ENCODE measurements at regions not wholly inside any gene's neighbourhood (a gene's known extent, or its start where the extent isn't known, plus 50 kb on each side); places are given as distances from the start of the nearest gene placed in this dataset.

DNA sequence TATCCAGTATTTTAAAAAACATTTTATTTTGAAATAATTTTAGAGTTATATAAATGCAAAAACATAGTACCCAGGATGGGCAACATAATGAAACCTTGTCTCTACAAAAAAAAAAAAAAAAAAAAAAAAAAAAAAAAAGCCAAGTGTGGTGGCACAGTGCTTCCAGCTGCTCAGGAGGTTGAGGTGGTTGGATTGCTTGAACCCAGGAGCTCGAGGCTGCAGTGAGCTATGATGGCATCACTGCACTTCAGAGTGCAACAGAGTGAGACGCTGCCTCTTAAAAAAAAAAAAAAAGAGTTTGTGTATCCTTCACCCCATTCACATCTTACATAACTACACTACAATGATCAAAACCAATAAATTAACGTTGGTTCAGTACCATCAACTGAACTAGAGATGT is 115.6 kb upstream of the KIF26B start:
- Mint-ChIP-seq H3K4me1 (peaks cover 18% of the 10 kb centered on the region), H3K27ac (peak overlapping the region; percentile 8), H3K36me3 (peaks cover 5% of the 10 kb centered on the region), H3K9me3 (peaks cover 4% of the 10 kb centered on the region), H3K27me3 (ENCODE audit: low read depth) (no peaks in the 10 kb centered on the region), H3K4me3 (no peak overlapping the region)
- TF ChIP-seq, protein P1, sequence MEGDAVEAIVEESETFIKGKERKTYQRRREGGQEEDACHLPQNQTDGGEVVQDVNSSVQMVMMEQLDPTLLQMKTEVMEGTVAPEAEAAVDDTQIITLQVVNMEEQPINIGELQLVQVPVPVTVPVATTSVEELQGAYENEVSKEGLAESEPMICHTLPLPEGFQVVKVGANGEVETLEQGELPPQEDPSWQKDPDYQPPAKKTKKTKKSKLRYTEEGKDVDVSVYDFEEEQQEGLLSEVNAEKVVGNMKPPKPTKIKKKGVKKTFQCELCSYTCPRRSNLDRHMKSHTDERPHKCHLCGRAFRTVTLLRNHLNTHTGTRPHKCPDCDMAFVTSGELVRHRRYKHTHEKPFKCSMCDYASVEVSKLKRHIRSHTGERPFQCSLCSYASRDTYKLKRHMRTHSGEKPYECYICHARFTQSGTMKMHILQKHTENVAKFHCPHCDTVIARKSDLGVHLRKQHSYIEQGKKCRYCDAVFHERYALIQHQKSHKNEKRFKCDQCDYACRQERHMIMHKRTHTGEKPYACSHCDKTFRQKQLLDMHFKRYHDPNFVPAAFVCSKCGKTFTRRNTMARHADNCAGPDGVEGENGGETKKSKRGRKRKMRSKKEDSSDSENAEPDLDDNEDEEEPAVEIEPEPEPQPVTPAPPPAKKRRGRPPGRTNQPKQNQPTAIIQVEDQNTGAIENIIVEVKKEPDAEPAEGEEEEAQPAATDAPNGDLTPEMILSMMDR (IDR thresholded peaks at IDR 0.05; ENCODE audit: unreplicated experiment) = no peak
- no peak for DNase-seq (ENCODE audit: low spot score in 2 of 2, unreplicated experiment in 2 of 2)

DNA sequence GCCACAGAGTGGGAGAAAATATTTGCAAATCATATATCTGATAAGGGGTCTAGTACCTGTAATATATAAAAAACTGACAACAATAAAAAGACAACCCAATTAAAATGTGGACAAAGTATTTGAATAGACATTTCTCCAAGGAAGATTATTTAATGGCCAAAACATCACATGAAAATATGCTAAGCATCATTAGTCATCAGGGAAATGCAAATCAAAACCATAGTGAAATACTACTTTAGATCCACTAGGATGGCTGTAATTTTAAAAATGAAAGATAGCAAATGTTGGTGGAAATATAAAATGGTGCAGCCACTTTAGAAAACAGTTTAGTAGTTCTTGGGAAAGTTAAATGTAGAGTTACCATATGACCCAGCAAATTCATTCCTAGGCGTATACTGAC is 118.7 kb upstream of the KIF26B start:
- DNase-seq (ENCODE audit: low spot score in 2 of 2, unreplicated experiment in 2 of 2) = no peak
- TF ChIP-seq, protein P1 (IDR thresholded peaks at IDR 0.05; ENCODE audit: unreplicated experiment) = no peak
- Mint-ChIP-seq H3K27ac (no peak overlapping the region), H3K27me3 (ENCODE audit: low read depth) (no peaks in the 10 kb centered on the region), H3K4me1 (peaks cover 3% of the 10 kb centered on the region), H3K9me3 (peaks cover 4% of the 10 kb centered on the region), H3K36me3 (peaks cover 5% of the 10 kb centered on the region), H3K4me3 (no peak overlapping the region)

DNA sequence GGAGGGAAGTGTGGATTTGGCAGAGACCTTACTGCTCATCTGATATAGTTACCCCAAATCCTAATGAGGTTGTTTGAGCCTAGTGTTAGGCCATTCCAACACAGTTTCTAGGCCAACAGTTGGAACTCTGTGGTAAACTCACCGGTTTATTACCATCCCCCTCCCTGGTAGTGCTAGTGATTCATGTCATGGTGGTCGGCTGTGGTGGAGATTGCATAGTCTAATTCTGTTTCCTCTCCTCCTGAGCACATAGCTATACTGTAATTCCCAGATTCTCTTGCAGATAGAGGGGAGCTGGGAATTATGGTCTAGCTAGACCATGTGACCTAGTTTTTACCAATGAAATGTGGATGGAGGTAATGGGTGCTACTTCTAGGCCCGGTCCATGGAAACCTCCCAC is 123.7 kb upstream of the KIF26B start:
- TF ChIP-seq, protein P1 (IDR thresholded peaks at IDR 0.05; ENCODE audit: unreplicated experiment) = no peak

DNA sequence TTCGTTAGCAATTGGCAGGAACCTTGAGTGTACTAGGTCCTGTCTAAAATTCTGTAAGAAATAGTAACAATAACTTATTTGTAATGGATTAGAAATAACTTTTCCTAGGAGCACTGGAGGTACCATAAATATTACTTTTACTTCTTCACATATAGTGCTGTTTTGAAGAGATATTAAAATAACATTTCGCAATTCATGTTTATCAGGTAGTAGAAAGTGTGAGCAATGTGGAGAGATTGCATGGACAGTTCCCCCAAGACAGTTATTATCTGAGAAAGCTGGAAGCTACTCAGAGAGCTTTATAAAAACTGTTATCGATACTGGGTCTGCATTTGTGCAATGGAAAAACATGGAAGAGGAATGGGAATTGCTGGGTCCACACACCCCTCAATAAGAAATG is 128.5 kb upstream of the KIF26B start:
- DNase-seq (ENCODE audit: low spot score in 2 of 2, unreplicated experiment in 2 of 2) = no peak
- H3K27me3 Mint-ChIP-seq (ENCODE audit: low read depth) = no peaks in the 10 kb centered on the region
- H3K9me3 Mint-ChIP-seq = no peaks in the 10 kb centered on the region
- peaks cover 12% of the 10 kb centered on the region for H3K4me1 Mint-ChIP-seq
- peaks cover 13% of the 10 kb centered on the region for H3K36me3 Mint-ChIP-seq
- TF ChIP-seq, protein P1 (IDR thresholded peaks at IDR 0.05; ENCODE audit: unreplicated experiment) = no peak
- no peak overlapping the region for H3K4me3 Mint-ChIP-seq
- no peak overlapping the region for H3K27ac Mint-ChIP-seq

More for the DNA sequence above, 123.7 kb upstream of the KIF26B start:
- H3K27ac Mint-ChIP-seq = no peak overlapping the region
- H3K4me1 Mint-ChIP-seq = peaks cover 12% of the 10 kb centered on the region
- H3K9me3 Mint-ChIP-seq = no peaks in the 10 kb centered on the region
- no peaks in the 10 kb centered on the region for H3K36me3 Mint-ChIP-seq
- no peak overlapping the region for H3K4me3 Mint-ChIP-seq
- H3K27me3 Mint-ChIP-seq (ENCODE audit: low read depth) = no peaks in the 10 kb centered on the region
- DNase-seq (ENCODE audit: low spot score in 2 of 2, unreplicated experiment in 2 of 2) = no peak

DNA sequence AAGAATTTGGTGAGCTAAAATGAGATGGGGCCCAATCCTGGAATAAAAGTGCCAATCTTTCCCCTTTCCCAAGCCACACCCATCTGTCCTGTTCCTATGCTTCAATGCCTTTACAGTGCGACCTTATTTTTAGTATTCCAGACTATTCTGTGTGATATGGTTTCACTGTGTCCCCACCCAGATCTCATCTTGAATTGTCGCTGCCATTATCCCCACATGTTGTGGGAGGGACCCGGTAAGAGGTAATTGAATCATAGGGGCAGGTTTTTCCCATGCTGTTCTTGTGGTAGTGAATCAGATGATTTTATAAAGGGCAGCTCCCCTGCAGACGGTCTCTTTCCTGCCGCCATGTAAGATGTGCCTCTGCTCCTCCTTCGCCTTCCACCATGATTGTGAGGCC is 129.3 kb upstream of the KIF26B start:
- Mint-ChIP-seq H3K36me3 (peaks cover 13% of the 10 kb centered on the region), H3K9me3 (no peaks in the 10 kb centered on the region), H3K4me3 (no peak overlapping the region), H3K27me3 (ENCODE audit: low read depth) (no peaks in the 10 kb centered on the region), H3K4me1 (peaks cover 12% of the 10 kb centered on the region), H3K27ac (no peak overlapping the region)
- DNase-seq (ENCODE audit: low spot score in 2 of 2, unreplicated experiment in 2 of 2) = no peak
- TF ChIP-seq, protein P1 (IDR thresholded peaks at IDR 0.05; ENCODE audit: unreplicated experiment) = no peak

DNA sequence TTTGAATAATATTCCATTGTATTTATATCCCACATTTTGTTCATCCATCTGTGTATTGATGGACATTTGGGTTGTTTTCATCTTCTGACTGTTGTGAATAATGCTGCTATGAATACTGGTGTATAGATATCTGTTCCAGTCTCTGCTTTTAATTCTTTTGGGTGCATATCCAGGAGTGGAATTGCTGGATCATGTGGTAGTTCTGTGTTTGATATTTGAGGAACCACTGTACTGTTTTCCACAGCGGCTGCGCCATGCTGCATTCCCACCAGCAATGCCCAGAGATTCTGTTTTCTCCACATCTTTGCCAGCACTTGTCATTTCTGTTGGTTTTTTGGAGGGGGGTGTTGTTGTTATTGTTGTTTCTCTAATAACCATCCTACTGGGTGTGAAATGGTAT is 131.6 kb upstream of the KIF26B start:
- DNase-seq (ENCODE audit: low spot score in 2 of 2, unreplicated experiment in 2 of 2) = no peak
- Mint-ChIP-seq H3K27me3 (ENCODE audit: low read depth) (no peaks in the 10 kb centered on the region), H3K9me3 (no peaks in the 10 kb centered on the region), H3K4me1 (peaks cover 10% of the 10 kb centered on the region), H3K36me3 (peaks cover 13% of the 10 kb centered on the region), H3K27ac (no peak overlapping the region), H3K4me3 (no peak overlapping the region)
- TF ChIP-seq, protein P1 (IDR thresholded peaks at IDR 0.05; ENCODE audit: unreplicated experiment) = no peak

Data from mesothelial cell of epicardium (in vitro differentiated cells).